Nephron (organoid): ENCODE measurements at regions not wholly inside any gene's neighbourhood (a gene's known extent, or its start where the extent isn't known, plus 50 kb on each side); places are given as distances from the start of the nearest gene placed in this dataset.

Experiments used
- H3K27ac Mint-ChIP-seq, 3 experiments: 2 replicates each; pipeline ENCODE4 v1.8.0; 2020; ENCODE audit warnings: mixed read lengths in 3 of 3, mild to moderate bottlenecking in 2 of 3, moderate library complexity in 1 of 3
- H3K27me3 Mint-ChIP-seq: 2 replicates; pipeline ENCODE4 v1.8.0; 2021; ENCODE audit warnings: low read depth, mild to moderate bottlenecking, moderate library complexity, mixed read lengths
- H3K36me3 Mint-ChIP-seq: 2 replicates; pipeline ENCODE4 v1.8.0; 2020; ENCODE audit warnings: low read depth, mixed read lengths
- H3K4me1 Mint-ChIP-seq: 2 replicates; pipeline ENCODE4 v1.8.0; 2020; ENCODE audit warnings: mixed read lengths
- H3K4me3 Mint-ChIP-seq, 3 experiments: 2 replicates each; pipeline ENCODE4 v1.8.0; 2020; ENCODE audit warnings: mild to moderate bottlenecking in 3 of 3, mixed read lengths in 3 of 3, moderate library complexity in 2 of 3
- H3K9me3 Mint-ChIP-seq: 2 replicates; pipeline ENCODE4 v1.8.0; 2020; ENCODE audit warnings: mixed read lengths
- TF ChIP-seq, protein P1 (sequence below), 3 experiments: fragments of 200-600 bp; sonication (generic); IDR thresholded peaks; one replicate each; pipeline ENCODE4 v1.5.0; 2021; ENCODE audit warnings: antibody characterized with exemption in 3 of 3; ENCODE audit not compliant: unreplicated experiment in 3 of 3

- Mint-ChIP-seq H3K27me3 (no peaks in the 10 kb centered on the region), H3K4me1 (no peaks in the 10 kb centered on the region), H3K27ac (no peak overlapping the region), H3K36me3 (no peaks in the 10 kb centered on the region), H3K4me3 (no peak overlapping the region), H3K9me3 (no peaks in the 10 kb centered on the region)
- TF ChIP-seq, protein P1, sequence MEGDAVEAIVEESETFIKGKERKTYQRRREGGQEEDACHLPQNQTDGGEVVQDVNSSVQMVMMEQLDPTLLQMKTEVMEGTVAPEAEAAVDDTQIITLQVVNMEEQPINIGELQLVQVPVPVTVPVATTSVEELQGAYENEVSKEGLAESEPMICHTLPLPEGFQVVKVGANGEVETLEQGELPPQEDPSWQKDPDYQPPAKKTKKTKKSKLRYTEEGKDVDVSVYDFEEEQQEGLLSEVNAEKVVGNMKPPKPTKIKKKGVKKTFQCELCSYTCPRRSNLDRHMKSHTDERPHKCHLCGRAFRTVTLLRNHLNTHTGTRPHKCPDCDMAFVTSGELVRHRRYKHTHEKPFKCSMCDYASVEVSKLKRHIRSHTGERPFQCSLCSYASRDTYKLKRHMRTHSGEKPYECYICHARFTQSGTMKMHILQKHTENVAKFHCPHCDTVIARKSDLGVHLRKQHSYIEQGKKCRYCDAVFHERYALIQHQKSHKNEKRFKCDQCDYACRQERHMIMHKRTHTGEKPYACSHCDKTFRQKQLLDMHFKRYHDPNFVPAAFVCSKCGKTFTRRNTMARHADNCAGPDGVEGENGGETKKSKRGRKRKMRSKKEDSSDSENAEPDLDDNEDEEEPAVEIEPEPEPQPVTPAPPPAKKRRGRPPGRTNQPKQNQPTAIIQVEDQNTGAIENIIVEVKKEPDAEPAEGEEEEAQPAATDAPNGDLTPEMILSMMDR (IDR thresholded peaks at IDR 0.05; ENCODE audit: unreplicated experiment in 3 of 3) = no peak
These were observed 2012.4 kb upstream of the IGFBP7 start for GRCh38 chr4:59122626-59123025.

DNA sequence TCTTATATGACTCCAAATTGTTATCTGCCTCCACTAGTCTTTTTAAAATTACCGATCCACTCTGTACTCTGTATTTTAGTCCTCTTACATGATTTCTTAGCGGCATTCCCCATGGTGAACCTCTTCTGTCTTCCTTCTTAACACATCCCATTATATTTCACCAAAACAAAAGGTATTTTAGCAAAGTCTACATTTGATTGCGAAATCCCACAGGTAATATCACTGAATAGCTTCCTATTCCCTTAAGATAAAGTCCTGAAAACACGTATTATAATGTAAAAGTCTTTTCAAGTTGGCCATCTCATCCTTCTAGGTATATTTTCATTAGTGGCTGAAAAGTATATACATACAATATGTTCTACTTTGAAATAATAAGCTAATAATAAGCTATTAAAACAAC lies 2016.0 kb upstream of the IGFBP7 start:
- Mint-ChIP-seq H3K27ac (no peak overlapping the region), H3K4me1 (no peaks in the 10 kb centered on the region), H3K9me3 (peaks cover 2% of the 10 kb centered on the region)

GRCh38 chr4:59127006-59127405 lies 2016.8 kb upstream of the IGFBP7 start:
- Mint-ChIP-seq H3K4me3 (no peak overlapping the region), H3K36me3 (no peaks in the 10 kb centered on the region), H3K27ac (no peak overlapping the region), H3K9me3 (peaks cover 2% of the 10 kb centered on the region), H3K27me3 (no peaks in the 10 kb centered on the region), H3K4me1 (no peaks in the 10 kb centered on the region)
- TF ChIP-seq, protein P1 (IDR thresholded peaks at IDR 0.05; ENCODE audit: unreplicated experiment in 3 of 3) = no peak

More for the DNA sequence above, 2016.0 kb upstream of the IGFBP7 start:
- H3K36me3 Mint-ChIP-seq = no peaks in the 10 kb centered on the region
- no peak overlapping the region for H3K4me3 Mint-ChIP-seq
- no peaks in the 10 kb centered on the region for H3K27me3 Mint-ChIP-seq
- TF ChIP-seq, protein P1 (IDR thresholded peaks at IDR 0.05; ENCODE audit: unreplicated experiment in 3 of 3) = no peak

DNA sequence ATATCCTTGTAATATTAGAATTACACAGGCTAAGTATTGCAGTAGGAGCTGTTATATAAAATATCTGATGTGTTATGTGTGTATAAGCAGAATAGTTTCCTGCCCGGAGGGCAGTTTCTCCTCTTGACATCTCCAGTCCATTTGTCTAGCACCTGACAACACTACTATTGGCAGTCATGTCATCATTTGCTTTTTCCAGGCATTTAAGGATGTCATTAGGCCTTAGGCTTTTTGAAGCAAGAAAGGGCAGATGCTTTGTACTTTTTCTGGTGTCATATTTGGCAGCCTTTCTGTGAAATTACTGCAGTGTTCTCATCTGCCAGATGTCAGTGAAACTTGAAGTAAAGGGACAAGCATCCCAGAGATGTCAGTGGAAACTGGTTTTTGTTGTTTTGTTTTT lies 2017.6 kb upstream of the IGFBP7 start:
- H3K9me3 Mint-ChIP-seq = peaks cover 2% of the 10 kb centered on the region
- H3K4me3 Mint-ChIP-seq = no peak overlapping the region
- H3K27ac Mint-ChIP-seq = no peak overlapping the region
- no peaks in the 10 kb centered on the region for H3K4me1 Mint-ChIP-seq
- no peaks in the 10 kb centered on the region for H3K27me3 Mint-ChIP-seq
- TF ChIP-seq, protein P1 (IDR thresholded peaks at IDR 0.05; ENCODE audit: unreplicated experiment in 3 of 3) = no peak
- no peaks in the 10 kb centered on the region for H3K36me3 Mint-ChIP-seq

- no peak overlapping the region for H3K4me3 Mint-ChIP-seq
- no peaks in the 10 kb centered on the region for H3K36me3 Mint-ChIP-seq
- H3K4me1 Mint-ChIP-seq = no peaks in the 10 kb centered on the region
- TF ChIP-seq, protein P1 (IDR thresholded peaks at IDR 0.05; ENCODE audit: unreplicated experiment in 3 of 3) = no peak
- no peaks in the 10 kb centered on the region for H3K9me3 Mint-ChIP-seq
- H3K27ac Mint-ChIP-seq = no peak overlapping the region
- H3K27me3 Mint-ChIP-seq = peaks cover 4% of the 10 kb centered on the region
These were observed 2025.2 kb upstream of the IGFBP7 start for GRCh38 chr4:59135248-59135985.

GRCh38 chr4:59161249-59161648 lies 2038.9 kb upstream of the ADGRL3 start:
- H3K4me1 Mint-ChIP-seq = no peaks in the 10 kb centered on the region

More at GRCh38 chr4:59161249-59161648, 2038.9 kb upstream of the ADGRL3 start:
- Mint-ChIP-seq H3K9me3 (peaks cover 9% of the 10 kb centered on the region), H3K27ac (no peak overlapping the region), H3K4me3 (no peak overlapping the region), H3K36me3 (no peaks in the 10 kb centered on the region), H3K27me3 (peaks cover 4% of the 10 kb centered on the region)
- TF ChIP-seq, protein P1 (IDR thresholded peaks at IDR 0.05; ENCODE audit: unreplicated experiment in 3 of 3) = no peak
